HG03571 (cell line): ENCODE measurements at regions not wholly inside any gene's neighbourhood (a gene's known extent, or its start where the extent isn't known, plus 50 kb on each side); places are given as distances from the start of the nearest gene placed in this dataset.

ENCODE experiments used
- ATAC-seq: cut with Tn5 transposase; IDR thresholded peaks from one replicate; pipeline ENCODE4 v1.9.1; 2021; ENCODE audit not compliant: unreplicated experiment

DNA sequence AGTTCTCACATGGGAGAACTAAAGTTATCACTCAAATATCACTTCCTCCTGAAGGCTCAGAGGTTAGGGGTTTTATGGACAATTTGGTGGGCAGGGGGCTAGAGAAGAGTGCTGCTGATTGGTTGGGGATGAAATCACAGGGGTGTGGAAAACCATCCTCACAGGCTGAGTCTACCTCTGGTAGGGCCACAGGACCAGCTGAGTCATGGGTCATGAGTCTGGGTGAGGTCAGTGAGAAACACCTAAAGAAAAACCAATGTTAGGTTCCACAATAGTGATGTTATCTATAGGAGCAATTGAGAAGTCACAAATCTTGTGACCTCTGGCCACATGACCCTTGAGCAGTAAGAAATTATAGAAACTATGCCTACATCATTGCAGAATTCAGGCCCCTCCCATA, 203.3 kb upstream of the TARS1 start:
- ATAC-seq, result no peak

DNA sequence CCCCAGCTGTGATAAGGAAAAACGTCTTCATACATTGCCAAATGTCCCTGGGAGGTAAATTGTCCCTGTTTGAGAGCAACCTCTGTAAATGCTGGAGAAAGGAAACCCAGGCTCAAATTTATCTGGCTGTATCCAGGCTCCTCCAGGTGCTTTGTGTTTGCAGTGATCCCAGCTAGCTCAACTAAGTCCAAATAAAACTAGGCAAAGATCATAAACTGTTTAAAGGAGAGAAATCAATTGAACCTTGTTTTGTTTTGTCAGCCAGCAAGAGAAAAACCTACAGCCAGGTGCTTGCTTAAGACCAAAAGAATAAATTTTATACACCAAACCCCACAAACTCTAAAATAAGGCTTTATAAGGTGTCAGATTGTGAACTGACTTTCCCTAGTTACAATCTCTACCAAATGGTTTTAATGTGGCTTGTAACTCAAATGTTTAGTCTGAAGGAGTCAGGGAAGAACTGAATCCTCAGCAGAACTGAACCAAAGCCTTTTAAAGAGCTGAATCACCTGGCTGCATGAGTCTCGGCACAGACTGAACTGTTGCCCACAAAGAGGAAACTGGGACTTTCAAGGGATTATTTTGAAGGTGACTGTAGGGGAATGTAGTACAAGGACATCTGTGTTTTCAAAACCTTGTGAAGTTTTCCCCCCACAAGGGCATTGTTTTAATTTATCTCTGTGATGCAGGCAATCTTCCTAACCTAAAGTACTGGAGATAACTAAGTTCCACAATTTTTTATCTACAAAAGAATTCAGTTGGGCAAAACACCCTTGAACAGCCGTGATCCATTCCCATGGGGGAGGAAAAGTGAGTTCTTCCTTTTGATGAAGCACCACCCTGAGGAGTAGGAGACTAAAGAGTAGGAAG, 201.7 kb upstream of the TARS1 start:
- no peak for ATAC-seq

DNA sequence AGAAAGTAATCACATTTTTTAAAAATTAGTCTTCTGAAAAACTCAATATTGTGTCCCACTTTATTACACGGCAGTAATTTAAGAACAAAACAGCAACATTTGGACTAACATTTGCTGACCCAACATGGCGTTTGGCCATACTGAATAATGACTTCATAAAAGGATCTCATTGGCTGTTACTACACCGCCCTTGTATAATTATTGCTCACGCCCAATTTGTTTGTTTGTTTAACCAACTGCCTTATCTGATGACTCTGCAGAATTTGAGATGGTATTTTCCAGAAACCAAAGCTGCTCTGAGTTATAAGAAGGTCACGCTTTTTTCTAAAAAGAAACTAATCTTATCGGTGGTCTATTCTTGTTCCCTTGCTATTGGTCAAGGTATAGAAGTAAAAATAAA, 200.2 kb upstream of the TARS1 start:
- ATAC-seq, result no peak

DNA sequence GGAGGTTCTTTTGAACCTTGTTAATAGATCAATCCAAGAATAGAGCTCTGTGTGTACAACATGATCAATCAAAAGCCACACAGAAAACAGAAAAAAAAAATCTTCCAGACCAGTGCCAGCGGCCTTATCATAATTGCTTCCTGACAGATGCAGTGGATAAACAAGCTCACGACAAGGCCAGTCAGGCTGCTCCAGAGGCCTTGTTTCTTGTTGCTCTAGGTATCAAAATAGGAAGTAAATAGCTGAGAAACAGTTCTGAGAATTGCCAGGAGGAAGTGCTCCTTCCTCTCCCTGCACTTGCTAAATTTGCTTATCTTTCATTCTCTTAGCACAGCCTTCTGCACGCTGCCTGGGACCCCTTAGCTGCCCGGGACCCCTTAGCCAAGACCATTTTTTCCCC, 199.0 kb upstream of the TARS1 start:
- ATAC-seq, result peak; percentile 67

DNA sequence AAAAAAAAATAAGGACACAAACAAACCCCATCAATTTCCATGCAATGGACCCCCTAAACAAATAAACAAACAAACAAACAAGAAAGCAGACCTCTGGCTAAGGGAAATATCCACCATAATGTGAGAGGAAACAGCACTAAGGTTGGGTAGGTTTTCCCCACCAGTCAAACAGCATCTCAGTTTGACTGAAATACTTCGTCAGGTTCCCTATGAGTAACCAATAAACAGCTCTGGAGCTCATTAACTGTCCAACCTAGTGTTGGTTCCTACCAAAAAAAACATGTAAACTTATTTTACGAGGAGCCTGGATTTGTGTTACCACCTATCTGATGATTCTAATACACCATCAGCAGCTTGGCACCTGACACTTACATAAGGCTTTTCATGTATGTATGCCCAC, 198.5 kb upstream of the TARS1 start:
- no peak for ATAC-seq

DNA sequence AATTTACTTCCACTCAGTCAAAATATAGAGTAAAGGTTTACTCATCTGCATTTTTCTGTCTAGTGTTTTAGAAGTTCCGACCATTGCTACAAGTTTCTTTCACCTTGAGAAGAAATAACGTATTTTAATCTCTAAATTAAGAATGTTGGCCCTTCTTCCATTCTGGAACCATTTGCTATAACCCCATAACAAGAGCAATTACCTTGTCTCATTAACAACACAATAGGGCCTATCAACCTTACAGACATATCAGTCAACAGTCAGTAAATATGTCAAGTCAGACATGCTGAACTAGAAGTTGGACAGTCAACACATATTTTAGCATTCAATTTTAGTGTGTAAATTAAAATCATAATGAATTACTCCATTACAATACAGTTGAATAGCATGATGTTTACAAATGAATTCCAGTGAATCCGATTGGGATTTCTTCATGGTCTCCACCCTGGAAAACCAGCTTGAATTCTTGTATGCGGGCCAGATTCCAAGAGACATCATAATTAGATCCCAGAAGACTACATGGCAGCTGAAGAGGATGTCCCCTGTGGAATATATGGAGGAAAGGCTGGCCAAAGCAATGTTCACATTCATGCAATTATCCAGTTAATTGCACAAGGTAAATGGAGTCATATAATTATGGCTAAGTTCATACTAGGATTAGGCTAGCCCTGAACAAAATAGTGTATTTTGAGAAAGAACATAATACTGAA, 196.2 kb upstream of the TARS1 start:
- no peak for ATAC-seq

DNA sequence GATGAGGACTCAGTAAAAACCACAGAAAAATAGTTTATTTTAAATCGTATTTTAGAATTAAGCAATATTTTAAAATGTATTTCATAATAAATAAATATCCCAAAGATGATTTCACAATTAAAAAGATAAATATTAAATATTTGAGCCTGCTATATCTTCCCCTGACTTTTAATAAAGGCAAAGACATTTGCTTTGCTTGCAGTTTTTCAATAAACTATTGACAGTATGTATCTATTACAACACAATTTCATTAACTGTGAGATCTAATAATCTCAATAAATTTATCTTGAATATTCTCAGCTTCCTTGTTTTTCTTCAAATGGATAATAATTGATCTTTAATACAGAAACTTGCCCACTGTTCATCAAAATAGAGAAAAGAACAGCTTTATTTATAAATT, 186.2 kb upstream of the TARS1 start:
- ATAC-seq, result no peak

DNA sequence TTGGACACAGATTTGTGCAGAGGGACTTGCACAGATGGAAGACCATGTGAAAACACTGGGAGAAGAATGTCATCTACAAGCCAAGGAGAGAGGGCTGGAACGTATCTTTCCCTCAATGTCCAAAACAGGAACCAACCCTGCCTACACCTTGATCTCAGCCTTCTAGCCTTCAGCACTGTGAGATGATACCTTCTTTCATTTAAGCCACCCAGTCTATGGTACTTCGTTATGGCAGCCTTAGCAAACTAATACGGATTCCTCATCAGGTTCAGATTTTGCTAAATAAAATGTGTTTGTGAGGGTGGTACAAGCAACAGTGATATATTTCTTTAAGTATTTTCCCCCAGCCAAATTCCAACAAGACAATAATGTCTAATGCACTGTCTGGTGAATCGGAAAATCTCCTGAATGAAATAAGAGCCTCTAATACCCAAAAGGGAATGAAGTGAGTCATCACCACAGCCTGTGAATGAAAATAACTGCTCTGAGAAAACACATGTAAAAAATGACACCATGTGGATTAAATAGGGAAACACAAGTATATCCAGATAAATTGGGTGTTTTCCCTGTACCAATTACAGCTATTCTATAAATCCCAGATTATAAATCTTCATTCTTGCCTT, 182.8 kb upstream of the TARS1 start:
- no peak for ATAC-seq

DNA sequence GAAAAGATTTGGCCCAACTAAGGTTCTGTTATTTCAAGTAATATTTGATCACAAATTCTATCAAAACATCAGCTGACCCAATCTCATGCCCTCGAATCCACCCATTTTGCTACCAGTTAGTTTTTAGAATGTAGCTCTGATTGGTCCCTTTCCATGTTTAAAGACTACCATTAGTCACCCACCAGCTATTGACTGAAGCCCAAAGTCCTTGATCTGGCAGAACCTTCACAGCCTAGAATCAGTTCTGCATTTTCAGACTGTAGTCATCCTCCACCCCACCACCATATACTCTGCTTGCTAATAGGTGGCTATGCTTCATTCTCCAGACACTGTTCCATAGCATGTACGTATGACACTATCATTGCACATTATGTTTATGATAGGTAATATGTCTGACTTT, 182.2 kb upstream of the TARS1 start:
- ATAC-seq, result no peak

DNA sequence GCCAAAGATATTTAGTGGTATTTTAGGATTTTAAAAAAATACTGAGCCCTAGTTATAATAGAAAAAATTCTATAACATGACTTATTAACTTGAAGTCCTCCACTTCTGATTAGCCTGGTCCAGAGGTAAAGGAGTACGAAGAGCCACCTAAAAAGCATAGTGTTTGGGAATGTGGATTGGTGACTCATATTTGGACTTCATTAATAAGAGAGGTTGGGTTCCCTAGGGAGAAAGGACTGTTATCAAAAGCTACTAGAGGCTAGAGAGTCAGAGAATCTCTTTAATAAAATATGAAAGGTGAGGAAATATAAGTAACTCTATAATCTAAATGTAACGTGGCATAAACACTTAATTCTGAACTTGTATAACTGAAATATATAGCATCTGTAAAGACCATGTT, 180.7 kb upstream of the TARS1 start:
- no peak for ATAC-seq

DNA sequence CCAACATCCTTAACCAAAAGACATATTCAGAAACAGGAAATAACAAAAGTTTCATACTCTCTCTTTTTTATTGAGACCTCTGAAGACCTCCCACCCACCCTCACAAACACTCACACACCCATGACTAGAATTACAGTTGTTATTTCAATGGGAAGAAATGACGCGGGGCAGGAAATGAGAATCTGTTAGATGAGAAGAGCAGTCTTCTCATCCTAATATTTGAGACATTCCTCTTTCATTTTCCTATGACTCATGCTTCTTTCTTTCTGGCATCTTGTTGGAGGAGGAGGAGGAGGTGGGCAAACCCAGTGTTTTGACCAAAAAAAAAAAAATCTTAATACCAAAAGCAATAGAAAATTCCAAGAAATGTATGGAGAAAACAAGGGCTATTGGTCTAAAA, 179.5 kb upstream of the TARS1 start:
- no peak for ATAC-seq

DNA sequence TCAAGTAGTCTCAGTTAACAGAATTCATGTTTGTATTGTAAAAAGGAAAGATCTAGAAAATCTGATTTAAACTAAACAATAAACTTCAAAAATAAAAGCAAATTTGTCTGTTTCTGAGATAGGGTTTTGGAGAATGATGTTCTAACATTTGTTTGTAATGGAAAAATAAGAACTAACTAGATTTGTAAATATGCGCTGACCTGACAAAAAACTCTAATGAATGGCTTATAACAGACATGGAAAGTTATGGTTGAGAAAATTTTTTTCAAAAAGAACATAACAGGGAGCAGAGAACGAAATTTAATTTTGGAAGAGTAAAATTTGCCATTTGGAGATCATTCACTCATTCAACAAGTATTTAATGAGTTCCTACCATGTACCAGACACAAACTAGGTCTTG, 179.0 kb upstream of the TARS1 start:
- ATAC-seq, result no peak

DNA sequence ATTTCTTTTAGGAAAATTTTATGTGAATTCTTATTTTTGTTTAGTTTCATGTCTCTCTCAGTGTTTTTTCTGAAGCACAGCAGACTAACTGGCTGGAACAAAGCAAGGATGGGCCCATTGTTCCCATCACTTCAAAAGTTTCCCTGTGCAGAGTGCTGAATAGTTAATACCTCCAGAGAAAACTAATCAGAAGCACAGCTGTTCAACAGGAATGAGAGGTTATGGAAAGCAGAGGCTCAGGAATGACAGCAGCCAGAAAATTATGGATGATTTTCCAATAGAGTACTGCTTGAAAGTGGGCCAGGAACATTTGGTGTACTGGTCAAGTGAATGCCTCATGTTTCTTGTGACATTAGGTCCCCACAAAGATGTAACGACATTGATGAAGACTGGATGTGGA, 173.0 kb upstream of the TARS1 start:
- ATAC-seq, result no peak

DNA sequence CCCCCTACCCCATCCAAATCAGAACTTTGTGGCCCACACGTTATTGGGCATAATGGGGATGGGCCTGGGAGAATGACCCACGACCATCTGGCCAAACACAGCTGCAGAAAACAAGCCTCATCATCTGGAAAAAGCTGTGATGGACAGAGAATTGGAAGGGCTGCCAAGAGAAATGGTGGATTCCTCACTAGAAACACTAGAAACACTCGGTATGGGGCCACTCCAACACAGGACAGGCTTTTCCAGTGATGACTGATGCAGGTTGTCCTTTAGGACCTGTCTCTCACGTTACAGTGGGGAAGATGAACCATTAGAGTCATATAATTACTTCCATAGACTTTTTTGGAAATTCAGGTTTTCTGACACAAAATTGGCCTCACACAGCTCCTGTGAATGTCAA, 172.4 kb upstream of the TARS1 start:
- ATAC-seq, result no peak

DNA sequence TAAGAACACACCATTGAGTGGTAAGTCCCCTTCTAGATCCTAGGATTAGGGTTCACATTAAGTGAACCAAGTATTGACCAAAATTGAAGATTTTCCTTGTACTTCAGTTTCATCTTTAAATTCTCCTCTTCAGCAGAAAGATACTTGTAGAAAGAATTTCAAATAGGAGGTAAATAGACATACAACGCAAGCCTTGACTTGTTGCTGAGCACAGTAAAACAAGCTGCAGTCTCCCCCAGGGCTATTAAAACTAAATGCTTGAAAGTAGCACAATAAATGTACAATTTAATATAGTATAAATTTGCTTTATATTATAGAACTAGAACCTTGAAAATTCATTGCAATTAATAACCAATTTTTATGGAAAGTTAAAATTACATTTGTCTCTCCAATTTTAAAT, 170.1 kb upstream of the TARS1 start:
- no peak for ATAC-seq

DNA sequence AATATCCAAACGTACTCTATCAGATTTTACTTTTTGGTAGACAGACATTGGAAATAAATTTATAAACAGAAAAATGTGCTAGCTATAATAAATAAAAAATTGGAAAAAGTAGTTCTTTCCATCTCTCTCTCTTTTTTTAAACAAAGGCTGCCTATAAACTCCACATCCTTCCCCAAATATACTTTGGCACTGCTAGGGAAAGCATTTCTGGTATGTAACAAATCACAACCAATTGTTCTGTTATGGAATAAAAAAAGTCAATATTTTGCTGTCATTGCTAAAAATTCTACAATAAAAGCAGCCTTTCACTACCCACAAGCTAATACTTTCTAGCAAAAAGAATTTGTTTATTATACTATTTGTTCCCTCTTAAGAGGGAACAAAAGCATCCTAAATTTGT, 169.2 kb upstream of the TARS1 start:
- ATAC-seq, result no peak

DNA sequence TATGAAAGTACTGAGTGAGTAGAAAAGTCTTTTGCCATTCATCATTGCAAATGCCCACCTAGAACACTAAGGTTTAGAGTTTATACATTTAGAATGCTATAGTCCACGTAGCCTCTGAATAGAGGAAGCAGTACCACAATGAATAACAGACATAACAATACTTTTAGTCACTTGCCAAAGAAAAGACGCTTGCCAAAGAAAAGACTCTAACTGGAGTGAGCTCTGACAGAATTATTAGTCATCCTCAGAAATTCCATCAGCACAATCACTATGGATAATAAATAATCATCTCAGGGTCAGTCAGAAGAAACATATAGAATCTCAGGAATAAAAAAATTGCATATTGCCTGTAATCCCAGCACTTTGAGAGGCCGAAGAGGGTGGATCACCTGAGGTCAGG, 168.5 kb upstream of the TARS1 start:
- ATAC-seq, result no peak

DNA sequence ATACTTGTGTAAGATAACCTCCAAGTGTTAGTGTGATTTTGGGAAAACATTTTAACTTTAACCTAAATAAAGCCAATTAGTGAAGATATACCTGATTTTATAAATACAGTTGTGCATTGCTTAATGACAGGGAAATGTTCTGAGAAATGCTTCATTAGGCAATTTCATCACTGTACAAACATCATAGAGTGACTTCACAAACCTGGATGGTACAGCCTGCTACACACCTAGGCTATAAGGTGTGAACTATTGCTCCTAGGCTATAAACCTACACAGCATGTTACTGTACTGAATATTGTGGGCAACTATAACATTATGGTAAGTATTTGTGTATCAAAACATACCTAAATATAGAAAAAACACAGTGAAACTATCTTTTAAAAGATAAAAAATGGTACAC, 166.8 kb upstream of the TARS1 start:
- ATAC-seq, result no peak

DNA sequence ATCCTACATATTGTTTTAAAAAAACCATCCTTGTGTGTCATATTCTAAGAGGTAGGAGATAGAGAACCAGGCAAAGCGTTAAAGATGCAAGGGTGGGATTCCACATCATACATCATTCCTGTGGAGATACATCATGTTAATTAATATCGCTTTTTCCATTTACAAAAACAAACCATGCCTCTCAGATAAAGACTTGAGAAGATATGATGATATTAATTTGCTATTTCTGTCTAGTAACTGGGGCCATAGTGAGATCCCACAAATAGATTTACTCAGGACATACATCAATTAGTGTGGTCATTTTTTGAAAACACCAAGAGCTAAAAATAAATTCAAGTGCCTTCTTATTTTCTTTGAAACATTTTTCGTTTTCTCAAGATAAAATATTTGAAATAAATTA, 165.4 kb upstream of the TARS1 start:
- ATAC-seq, result no peak

DNA sequence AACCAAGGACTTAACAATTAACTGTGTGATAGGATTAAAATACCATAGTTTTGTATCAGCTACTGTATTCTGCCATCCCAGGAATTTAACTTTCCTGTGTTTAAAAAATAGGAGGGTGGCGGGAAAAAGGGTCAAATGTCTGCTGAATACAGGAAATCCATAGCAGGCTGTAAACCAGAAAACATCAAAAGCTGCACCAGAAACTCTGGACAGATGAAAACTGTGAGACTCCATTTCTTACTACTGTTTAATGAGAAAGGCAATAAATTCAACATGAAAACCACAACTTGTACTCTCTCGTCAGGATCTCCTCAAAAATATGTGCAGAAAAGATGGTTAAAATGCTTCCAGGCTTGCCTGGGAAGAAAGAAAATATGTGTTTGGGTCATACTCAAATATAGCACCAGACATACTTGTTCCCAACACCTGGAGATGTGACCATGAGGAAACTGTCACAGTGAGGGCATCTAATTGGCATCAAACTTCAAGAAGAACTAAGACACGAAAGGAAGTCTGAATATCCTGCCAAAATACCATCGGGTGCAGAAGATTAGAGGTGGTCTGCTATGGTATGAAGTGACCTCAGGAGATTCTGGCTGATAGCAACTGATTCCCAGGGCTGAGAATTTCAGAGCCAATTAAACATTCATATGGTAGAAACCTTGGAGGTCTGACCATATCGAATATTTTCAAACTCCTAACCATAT, 164.7 kb upstream of the TARS1 start:
- no peak for ATAC-seq

DNA sequence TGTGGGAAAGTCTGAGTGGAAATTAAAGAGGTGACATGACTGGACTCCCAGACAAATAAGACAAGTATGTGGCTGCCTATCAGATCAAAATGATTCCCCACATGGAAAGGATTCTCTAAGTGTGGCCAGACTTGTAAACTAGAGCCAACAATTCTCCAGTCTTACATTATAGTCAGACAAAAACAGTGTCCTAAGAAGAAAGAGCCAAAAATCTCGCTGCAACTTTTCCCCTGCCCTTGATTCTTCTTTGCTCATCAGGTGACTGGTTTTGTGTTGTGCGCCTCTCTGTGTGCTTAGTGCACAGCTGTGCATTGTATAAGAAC, 164.2 kb upstream of the TARS1 start:
- ATAC-seq, result no peak
